ENCODE measurements at regions not wholly inside any gene's neighbourhood (a gene's known extent, or its start where the extent isn't known, plus 50 kb on each side); places are given as distances from the start of the nearest gene placed in this dataset.
"Not testable (repeated sequence)": the region's sequence is repeated elsewhere in the genome, so short reads cannot be mapped to it uniquely, and the experiment has no call there.

- Mint-ChIP-seq H3K9me3 (no peaks in the 10 kb centered on the region), H3K36me3 (ENCODE audit: low read depth) (no peaks in the 10 kb centered on the region), H3K27me3 (ENCODE audit: insufficient read depth) (no peaks in the 10 kb centered on the region), H3K4me1 (ENCODE audit: low read depth) (no peaks in the 10 kb centered on the region), H3K4me3 (no peak overlapping the region), H3K27ac (no peak overlapping the region)
- intact Hi-C loops (cut with micrococcal nuclease) = no loop called here
- no peak for DNase-seq (ENCODE audit: low spot score)
Observed at GRCh38 chr3:95711789-95712188, 1102.6 kb upstream of the EPHA6 start.

DNA sequence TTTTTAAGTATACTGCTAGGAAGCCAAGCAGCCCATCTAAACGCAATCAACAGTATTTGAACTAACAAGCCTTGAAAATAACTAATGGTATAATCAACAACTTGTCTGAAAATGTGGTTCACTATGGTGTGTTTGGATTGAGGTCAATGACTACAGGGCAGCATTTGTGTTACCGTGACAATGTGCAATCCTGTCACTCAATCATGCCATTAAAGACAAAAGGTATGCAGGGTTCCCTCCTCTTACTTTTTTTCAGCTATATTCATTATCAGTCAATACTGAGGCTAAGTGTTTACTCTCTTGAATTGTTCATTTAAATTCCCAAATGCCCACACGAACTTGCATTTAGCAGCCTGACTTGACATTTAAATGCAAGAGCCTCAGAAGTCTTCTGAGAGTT is 1099.3 kb upstream of the EPHA6 start:
- DNase-seq (ENCODE audit: low spot score) = no peak
- Mint-ChIP-seq H3K36me3 (ENCODE audit: low read depth) (no peaks in the 10 kb centered on the region), H3K4me3 (no peak overlapping the region), H3K9me3 (no peaks in the 10 kb centered on the region), H3K27me3 (ENCODE audit: insufficient read depth) (no peaks in the 10 kb centered on the region), H3K4me1 (ENCODE audit: low read depth) (no peaks in the 10 kb centered on the region), H3K27ac (no peak overlapping the region)
- intact Hi-C loops (cut with micrococcal nuclease) = no loop called here

DNA sequence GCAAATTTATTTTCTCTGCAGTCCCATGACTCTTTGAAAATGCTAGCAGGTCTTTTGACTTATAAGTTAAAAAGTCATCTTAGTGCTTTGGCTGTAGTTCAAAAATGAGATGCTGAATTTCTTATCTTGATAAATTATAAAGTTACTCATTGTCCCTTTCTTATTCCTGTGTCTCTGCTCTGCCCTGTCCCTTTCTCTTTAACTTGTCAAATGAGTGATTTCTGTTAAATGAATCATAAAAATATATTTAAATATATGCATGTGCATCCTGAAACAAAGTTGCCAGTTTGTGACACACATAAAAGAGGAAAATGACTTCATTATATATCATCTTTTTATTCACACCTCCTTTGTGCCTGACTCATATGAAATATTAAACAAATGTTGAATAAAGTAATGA is 1097.3 kb upstream of the EPHA6 start:
- Mint-ChIP-seq H3K27me3 (ENCODE audit: insufficient read depth) (no peaks in the 10 kb centered on the region), H3K4me1 (ENCODE audit: low read depth) (no peaks in the 10 kb centered on the region), H3K36me3 (ENCODE audit: low read depth) (no peaks in the 10 kb centered on the region), H3K9me3 (no peaks in the 10 kb centered on the region), H3K4me3 (no peak overlapping the region), H3K27ac (no peak overlapping the region)
- no peak for DNase-seq (ENCODE audit: low spot score)
- intact Hi-C loops (cut with micrococcal nuclease) = no loop called here

- no peak for DNase-seq (ENCODE audit: low spot score)
- Mint-ChIP-seq H3K4me1 (ENCODE audit: low read depth) (no peaks in the 10 kb centered on the region), H3K27ac (no peak overlapping the region), H3K27me3 (ENCODE audit: insufficient read depth) (no peaks in the 10 kb centered on the region), H3K4me3 (no peak overlapping the region), H3K36me3 (ENCODE audit: low read depth) (no peaks in the 10 kb centered on the region), H3K9me3 (no peaks in the 10 kb centered on the region)
- intact Hi-C loops (cut with micrococcal nuclease) = no loop called here
Observed at GRCh38 chr3:95718168-95718567, 1096.2 kb upstream of the EPHA6 start.

- no peak overlapping the region for H3K27ac Mint-ChIP-seq
Observed at GRCh38 chr3:95719481-95719880, 1094.9 kb upstream of the EPHA6 start.

GRCh38 chr3:95721938-95722337 is 1092.5 kb upstream of the EPHA6 start:
- intact Hi-C loops (cut with micrococcal nuclease) = no loop called here
- DNase-seq (ENCODE audit: low spot score) = no peak
- H3K36me3 Mint-ChIP-seq (ENCODE audit: low read depth) = no peaks in the 10 kb centered on the region
- no peak overlapping the region for H3K4me3 Mint-ChIP-seq
- H3K9me3 Mint-ChIP-seq = no peaks in the 10 kb centered on the region
- H3K4me1 Mint-ChIP-seq (ENCODE audit: low read depth) = no peaks in the 10 kb centered on the region
- no peaks in the 10 kb centered on the region for H3K27me3 Mint-ChIP-seq (ENCODE audit: insufficient read depth)
- H3K27ac Mint-ChIP-seq = no peak overlapping the region

More at GRCh38 chr3:95719481-95719880, 1094.9 kb upstream of the EPHA6 start:
- intact Hi-C loops (cut with micrococcal nuclease) = no loop called here
- no peak for DNase-seq (ENCODE audit: low spot score)
- Mint-ChIP-seq H3K9me3 (no peaks in the 10 kb centered on the region), H3K4me3 (no peak overlapping the region), H3K27me3 (ENCODE audit: insufficient read depth) (no peaks in the 10 kb centered on the region), H3K4me1 (ENCODE audit: low read depth) (no peaks in the 10 kb centered on the region), H3K36me3 (ENCODE audit: low read depth) (no peaks in the 10 kb centered on the region)

DNA sequence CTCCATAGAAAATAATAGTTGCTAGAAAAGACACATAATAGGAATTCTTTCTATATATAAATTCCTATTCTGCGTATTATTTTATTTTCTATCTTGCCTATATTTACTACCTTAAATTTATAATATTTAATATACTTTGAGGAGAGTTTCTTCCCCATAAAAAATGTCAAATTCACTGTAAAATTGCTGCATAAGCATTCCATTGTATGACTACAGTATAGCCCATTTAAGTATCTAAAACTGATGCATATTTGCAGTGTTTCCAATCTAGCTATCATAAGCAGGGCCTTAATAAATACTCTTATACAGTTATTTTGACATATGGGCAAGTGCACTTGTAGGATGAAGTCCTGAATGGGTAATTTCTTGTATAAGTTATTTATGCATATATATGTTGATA is 1088.6 kb upstream of the EPHA6 start:
- Mint-ChIP-seq H3K9me3 (no peaks in the 10 kb centered on the region), H3K27ac (no peak overlapping the region), H3K36me3 (ENCODE audit: low read depth) (no peaks in the 10 kb centered on the region), H3K27me3 (ENCODE audit: insufficient read depth) (no peaks in the 10 kb centered on the region), H3K4me1 (ENCODE audit: low read depth) (no peaks in the 10 kb centered on the region), H3K4me3 (no peak overlapping the region)
- DNase-seq (ENCODE audit: low spot score) = no peak
- intact Hi-C loops (cut with micrococcal nuclease) = no loop called here

DNA sequence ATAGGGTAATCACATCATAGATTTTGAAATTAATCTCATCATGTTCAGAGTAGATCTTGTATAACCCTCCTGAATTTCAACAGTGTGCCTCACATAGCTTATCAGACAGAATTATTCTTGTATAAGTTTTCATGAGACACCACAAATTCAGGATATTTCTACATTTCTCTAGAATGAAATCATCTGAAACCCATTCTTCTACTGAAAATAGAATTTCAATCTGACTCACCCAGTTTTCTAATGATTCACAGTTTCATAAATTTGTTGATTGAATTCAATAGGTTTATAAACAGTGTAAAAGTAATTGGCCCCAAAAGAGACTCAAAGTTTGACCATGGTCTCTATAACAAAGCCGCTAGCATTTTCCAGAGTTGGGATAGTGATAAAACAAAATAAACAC is 1082.6 kb upstream of the EPHA6 start:
- no peak for DNase-seq (ENCODE audit: low spot score)
- H3K4me3 Mint-ChIP-seq = no peak overlapping the region
- no peak overlapping the region for H3K27ac Mint-ChIP-seq
- H3K9me3 Mint-ChIP-seq = no peaks in the 10 kb centered on the region
- no peaks in the 10 kb centered on the region for H3K4me1 Mint-ChIP-seq (ENCODE audit: low read depth)
- intact Hi-C loops (cut with micrococcal nuclease) = no loop called here
- no peaks in the 10 kb centered on the region for H3K27me3 Mint-ChIP-seq (ENCODE audit: insufficient read depth)
- no peaks in the 10 kb centered on the region for H3K36me3 Mint-ChIP-seq (ENCODE audit: low read depth)

DNA sequence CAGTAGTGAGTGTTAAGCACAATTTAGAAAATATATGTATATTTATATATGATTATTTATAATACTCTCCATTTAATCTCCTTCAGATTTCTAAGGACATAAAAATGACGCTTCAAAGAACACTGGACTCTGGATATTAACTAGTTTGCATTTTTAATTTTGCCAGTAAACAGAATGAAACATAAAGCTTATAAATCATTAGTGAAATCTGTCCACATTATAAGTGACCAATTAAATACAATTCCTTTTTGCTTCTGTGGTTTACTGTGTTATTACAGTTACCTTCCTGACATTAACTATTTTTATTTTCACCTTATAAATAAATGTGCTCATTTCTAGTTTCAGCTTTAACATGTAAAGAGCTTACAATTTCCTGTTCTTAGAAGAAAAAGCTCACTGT is 1081.1 kb upstream of the EPHA6 start:
- H3K4me3 Mint-ChIP-seq = no peak overlapping the region
- H3K27ac Mint-ChIP-seq = no peak overlapping the region
- H3K36me3 Mint-ChIP-seq (ENCODE audit: low read depth) = no peaks in the 10 kb centered on the region
- DNase-seq (ENCODE audit: low spot score) = no peak
- no peaks in the 10 kb centered on the region for H3K9me3 Mint-ChIP-seq
- intact Hi-C loops (cut with micrococcal nuclease) = no loop called here
- no peaks in the 10 kb centered on the region for H3K4me1 Mint-ChIP-seq (ENCODE audit: low read depth)
- H3K27me3 Mint-ChIP-seq (ENCODE audit: insufficient read depth) = no peaks in the 10 kb centered on the region

GRCh38 chr3:95738045-95738444 is 1076.3 kb upstream of the EPHA6 start:
- no peak for DNase-seq (ENCODE audit: low spot score)
- H3K4me1 Mint-ChIP-seq (ENCODE audit: low read depth) = no peaks in the 10 kb centered on the region
- H3K9me3 Mint-ChIP-seq = peaks cover 4% of the 10 kb centered on the region
- H3K27ac Mint-ChIP-seq = no peak overlapping the region
- no peaks in the 10 kb centered on the region for H3K36me3 Mint-ChIP-seq (ENCODE audit: low read depth)
- no peak overlapping the region for H3K4me3 Mint-ChIP-seq
- H3K27me3 Mint-ChIP-seq (ENCODE audit: insufficient read depth) = no peaks in the 10 kb centered on the region
- intact Hi-C loops (cut with micrococcal nuclease) = no loop called here

GRCh38 chr3:95744896-95745295 is 1069.5 kb upstream of the EPHA6 start:
- H3K4me3 Mint-ChIP-seq; H3K9me3 Mint-ChIP-seq; H3K36me3 Mint-ChIP-seq (ENCODE audit: low read depth); intact Hi-C loops (cut with micrococcal nuclease); DNase-seq (ENCODE audit: low spot score); H3K27ac Mint-ChIP-seq; H3K4me1 Mint-ChIP-seq (ENCODE audit: low read depth); H3K27me3 Mint-ChIP-seq (ENCODE audit: insufficient read depth): not testable (repeated sequence)

DNA sequence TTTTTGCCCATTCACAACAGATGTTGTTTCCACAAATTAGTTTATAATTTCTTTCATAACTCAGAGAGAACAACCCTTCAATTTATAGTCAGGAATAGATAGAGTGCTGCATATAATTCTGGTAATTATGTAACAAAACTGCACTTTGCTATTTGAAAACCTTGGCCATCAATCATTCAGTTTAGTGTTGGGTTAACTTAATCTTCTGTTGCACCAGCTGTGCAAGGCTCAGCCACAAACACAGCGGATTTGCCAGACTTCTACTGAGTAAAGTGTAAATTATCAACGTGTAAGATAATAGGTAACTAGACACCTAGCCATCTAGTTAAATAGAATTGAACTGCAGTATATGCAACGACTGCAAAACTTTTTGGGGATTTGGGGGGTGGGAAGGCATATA is 1064.3 kb upstream of the EPHA6 start:
- H3K27me3 Mint-ChIP-seq (ENCODE audit: insufficient read depth) = no peaks in the 10 kb centered on the region
- H3K4me3 Mint-ChIP-seq = no peak overlapping the region
- intact Hi-C loops (cut with micrococcal nuclease) = no loop called here
- H3K9me3 Mint-ChIP-seq = no peaks in the 10 kb centered on the region
- no peaks in the 10 kb centered on the region for H3K36me3 Mint-ChIP-seq (ENCODE audit: low read depth)
- no peak overlapping the region for H3K27ac Mint-ChIP-seq
- DNase-seq (ENCODE audit: low spot score) = no peak
- H3K4me1 Mint-ChIP-seq (ENCODE audit: low read depth) = no peaks in the 10 kb centered on the region

DNA sequence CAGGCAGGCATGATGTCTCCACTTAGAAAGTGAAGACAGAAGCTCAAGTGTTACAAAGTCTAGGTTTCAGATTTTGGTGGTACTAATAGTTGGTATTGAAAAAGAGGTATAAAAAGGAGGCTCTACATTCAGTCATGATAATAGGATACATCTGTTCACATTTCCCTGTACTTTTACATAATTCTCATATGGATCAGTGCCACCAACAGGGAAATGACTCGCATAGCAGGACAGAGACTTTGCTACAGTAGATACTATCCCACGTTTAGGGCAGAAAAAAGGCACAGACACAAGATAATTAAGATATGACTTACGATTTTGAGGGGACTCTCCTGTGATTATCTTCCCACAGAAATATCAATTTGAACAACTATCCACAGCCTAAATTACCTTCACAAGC is 1062.9 kb upstream of the EPHA6 start:
- intact Hi-C loops (cut with micrococcal nuclease) = no loop called here
- Mint-ChIP-seq H3K9me3 (no peaks in the 10 kb centered on the region), H3K27me3 (ENCODE audit: insufficient read depth) (no peaks in the 10 kb centered on the region), H3K4me3 (no peak overlapping the region), H3K36me3 (ENCODE audit: low read depth) (no peaks in the 10 kb centered on the region), H3K4me1 (ENCODE audit: low read depth) (no peaks in the 10 kb centered on the region), H3K27ac (no peak overlapping the region)
- no peak for DNase-seq (ENCODE audit: low spot score)

GRCh38 chr3:95752199-95752598 is 1062.2 kb upstream of the EPHA6 start:
- H3K9me3 Mint-ChIP-seq = no peaks in the 10 kb centered on the region
- H3K27ac Mint-ChIP-seq = no peak overlapping the region
- no peaks in the 10 kb centered on the region for H3K27me3 Mint-ChIP-seq (ENCODE audit: insufficient read depth)
- no peaks in the 10 kb centered on the region for H3K4me1 Mint-ChIP-seq (ENCODE audit: low read depth)
- H3K4me3 Mint-ChIP-seq = no peak overlapping the region
- no peak for DNase-seq (ENCODE audit: low spot score)
- no peaks in the 10 kb centered on the region for H3K36me3 Mint-ChIP-seq (ENCODE audit: low read depth)
- intact Hi-C loops (cut with micrococcal nuclease) = no loop called here

Measured in activated T-helper 1 cell treated with anti-CD3 and anti-CD28 coated beads, Interleukin-12 subunit alpha, Interleukin-12 subunit beta, Interleukin-2, Interleukin-4 antibody, amounts not matched to agents 30 ng/mL and 10 ng/mL and 1 ng/mL, durations not matched to agents 14 hours and 24 hours and 36 hours (primary cell).